GM12864 (cell line): ENCODE measurements at regions not wholly inside any gene's neighbourhood (a gene's known extent, or its start where the extent isn't known, plus 50 kb on each side); places are given as distances from the start of the nearest gene placed in this dataset.

ENCODE experiments used
- DNase-seq: peaks from one replicate; pipeline ENCODE4 v3.0.0-alpha.2; 2011; ENCODE audit warnings: low read depth
- H3K4me3 ChIP-seq: 2 replicates; pipeline ENCODE4 v1.5.1; 2011; ENCODE audit warnings: mild to moderate bottlenecking, low read depth, low read length, control low read depth
- TF ChIP-seq, protein P1 (sequence below): IDR thresholded peaks from 2 replicates; pipeline ENCODE4 v1.5.1; 2011; ENCODE audit warnings: low read depth, mild to moderate bottlenecking, moderate library complexity, low read length, control low read depth, inconsistent platforms; ENCODE audit errors: missing control alignments

DNA sequence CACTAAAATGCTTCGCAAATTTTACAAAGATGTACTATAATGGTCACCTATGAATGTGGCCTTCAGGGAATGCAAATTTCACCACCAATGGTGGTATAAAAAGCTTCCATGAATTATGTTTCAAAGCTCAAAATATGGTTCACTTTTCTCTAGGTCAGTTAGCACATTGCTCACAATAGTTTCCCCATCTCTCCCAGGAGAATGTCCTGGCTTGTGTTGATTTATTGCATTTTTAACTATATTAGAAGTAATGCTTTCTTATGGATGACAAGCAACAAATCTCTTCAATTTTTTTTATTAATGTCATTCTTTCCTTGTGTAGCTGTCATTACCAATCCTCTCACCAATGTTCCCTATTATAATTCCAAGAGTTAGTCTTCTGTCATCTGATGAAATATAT, 621.2 kb downstream of the TBC1D4 start:
- no peak for DNase-seq
- H3K4me3 ChIP-seq: no peak overlapping the region
- TF ChIP-seq, protein P1, sequence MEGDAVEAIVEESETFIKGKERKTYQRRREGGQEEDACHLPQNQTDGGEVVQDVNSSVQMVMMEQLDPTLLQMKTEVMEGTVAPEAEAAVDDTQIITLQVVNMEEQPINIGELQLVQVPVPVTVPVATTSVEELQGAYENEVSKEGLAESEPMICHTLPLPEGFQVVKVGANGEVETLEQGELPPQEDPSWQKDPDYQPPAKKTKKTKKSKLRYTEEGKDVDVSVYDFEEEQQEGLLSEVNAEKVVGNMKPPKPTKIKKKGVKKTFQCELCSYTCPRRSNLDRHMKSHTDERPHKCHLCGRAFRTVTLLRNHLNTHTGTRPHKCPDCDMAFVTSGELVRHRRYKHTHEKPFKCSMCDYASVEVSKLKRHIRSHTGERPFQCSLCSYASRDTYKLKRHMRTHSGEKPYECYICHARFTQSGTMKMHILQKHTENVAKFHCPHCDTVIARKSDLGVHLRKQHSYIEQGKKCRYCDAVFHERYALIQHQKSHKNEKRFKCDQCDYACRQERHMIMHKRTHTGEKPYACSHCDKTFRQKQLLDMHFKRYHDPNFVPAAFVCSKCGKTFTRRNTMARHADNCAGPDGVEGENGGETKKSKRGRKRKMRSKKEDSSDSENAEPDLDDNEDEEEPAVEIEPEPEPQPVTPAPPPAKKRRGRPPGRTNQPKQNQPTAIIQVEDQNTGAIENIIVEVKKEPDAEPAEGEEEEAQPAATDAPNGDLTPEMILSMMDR: no peak

DNA sequence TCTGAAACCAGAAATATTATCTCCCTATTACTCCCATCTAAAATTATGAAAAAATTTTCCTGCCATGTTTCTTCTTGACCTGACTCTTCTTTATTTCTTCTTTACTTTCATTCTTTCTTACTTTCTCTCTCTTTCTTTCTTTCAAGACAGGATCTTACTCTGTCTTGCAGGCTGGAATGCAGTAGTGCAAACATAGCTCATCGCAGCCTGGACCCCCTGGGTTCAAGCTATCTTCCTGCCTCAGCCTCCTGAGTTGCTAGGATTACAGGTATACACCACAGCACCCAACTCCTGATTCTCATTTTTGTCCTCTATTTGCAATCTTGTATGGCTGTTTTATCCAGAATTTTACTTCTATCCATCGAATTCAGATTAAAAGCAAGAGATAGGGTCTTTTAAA, 631.1 kb downstream of the TBC1D4 start:
- no peak overlapping the region for H3K4me3 ChIP-seq
- no peak for DNase-seq
- TF ChIP-seq, protein P1: no peak

DNA sequence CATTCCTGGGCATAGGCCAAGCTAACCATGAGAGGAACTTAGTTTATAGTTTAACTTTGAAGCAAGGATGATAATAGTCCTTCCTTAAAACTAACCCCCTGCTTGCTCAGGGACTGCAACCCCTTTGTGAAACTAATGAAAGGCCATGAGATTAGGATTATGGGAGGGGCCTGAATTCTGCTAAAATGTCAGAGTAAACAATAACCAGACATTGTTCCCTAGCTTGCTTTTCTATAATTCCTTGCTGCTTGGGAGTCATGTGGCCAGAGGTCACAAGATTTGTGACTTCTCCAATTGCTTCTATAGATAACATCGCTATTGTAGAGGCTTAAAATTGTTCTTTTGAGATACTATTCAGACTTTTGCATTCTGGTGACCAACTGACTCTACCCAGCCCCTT, 634.0 kb downstream of the TBC1D4 start:
- H3K4me3 ChIP-seq: no peak overlapping the region
- TF ChIP-seq, protein P1: no peak

DNA sequence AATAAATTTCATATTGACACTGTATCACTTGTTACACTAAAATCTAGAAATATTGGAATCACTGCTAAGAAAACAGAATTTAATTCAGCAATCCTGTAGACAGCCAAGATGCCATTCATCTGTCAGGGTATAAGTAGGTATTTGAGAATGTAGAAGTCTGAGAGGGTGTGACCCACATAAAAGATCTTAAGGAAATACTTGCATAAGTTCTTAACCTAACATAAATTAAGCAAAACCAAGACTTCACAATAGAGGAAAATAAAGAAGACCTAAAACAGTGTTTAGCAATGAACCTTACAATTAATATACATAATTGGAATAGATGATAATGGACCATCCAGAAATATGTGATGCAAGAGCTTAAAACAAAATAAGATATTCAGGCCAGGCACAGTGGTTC, 636.2 kb downstream of the TBC1D4 start:
- TF ChIP-seq, protein P1: no peak
- H3K4me3 ChIP-seq: no peak overlapping the region
- DNase-seq: no peak

More for the DNA sequence above, 634.0 kb downstream of the TBC1D4 start:
- DNase-seq: no peak

DNA sequence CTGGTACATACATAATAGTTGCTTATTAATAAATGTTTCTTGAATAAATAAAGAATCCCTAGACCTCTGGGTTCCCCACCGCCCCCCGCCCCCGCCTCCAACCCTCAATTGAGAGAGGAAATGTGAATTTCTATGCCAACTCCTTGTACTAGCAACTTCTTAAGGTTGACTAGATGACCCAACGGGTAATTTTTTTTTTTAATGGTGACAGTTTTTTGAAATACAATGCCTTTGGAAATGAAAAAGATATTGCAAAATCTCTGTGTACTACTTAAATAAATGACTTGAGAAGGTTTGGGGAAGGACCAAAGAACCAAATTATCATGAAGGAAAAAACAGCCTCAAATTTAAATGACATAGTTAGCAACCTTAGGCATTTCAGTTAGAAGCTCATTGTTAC, 640.3 kb downstream of the TBC1D4 start:
- no peak overlapping the region for H3K4me3 ChIP-seq
- DNase-seq: no peak
- TF ChIP-seq, protein P1: no peak

DNA sequence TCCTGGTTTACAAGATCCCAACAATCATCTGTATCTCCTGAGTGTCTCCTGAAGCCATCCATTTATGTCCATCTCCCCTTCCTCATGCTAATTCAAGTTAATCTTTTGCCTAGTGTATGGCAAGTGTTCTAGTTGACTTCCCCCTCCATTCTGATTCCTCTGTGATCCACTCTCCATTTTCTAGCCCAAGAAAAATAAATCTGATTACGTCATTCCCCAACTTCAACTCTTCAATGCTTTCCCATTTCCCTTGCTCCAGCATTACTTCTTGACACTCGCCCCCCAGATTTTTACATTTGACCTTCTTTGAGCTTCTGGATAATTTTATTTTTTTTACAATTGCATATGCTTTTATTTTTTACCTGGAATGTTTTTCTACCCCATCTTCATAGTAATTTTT, 640.8 kb downstream of the TBC1D4 start:
- no peak for DNase-seq
- no peak overlapping the region for H3K4me3 ChIP-seq
- TF ChIP-seq, protein P1: no peak

DNA sequence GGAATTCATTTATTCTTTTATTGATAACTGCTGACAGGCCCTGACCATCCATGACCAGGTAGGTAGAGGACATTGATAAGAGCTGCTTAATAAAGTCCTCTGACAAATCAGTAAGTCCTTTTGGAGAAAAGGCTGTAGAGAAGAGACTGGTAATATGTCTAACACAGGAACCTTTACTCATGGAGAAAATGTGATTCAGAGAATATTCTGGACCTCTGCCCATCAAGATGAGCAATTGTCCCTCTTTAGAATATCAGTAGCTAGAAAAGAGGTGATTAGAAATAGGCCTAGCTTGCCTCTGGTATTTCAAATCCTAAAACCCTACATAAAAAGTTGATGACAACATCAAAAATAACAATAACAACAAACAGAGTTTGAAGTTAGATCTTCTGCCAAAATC, 642.3 kb downstream of the TBC1D4 start:
- no peak overlapping the region for H3K4me3 ChIP-seq
- TF ChIP-seq, protein P1: no peak
- no peak for DNase-seq
